H7 (cell line): ENCODE measurements at regions not wholly inside any gene's neighbourhood (a gene's known extent, or its start where the extent isn't known, plus 50 kb on each side); places are given as distances from the start of the nearest gene placed in this dataset.

Experiments
- DNase-seq: peaks from one replicate; pipeline ENCODE4 v3.0.0; 2012
- H3K27me3 ChIP-seq: 2 replicates; pipeline ENCODE4 v1.6.0; 2011; ENCODE audit warnings: mild to moderate bottlenecking, low read length; ENCODE audit not compliant: control insufficient read depth, insufficient read depth
- H3K36me3 ChIP-seq: replicated peaks from 2 replicates; pipeline ENCODE4 v1.5.1; 2011; ENCODE audit warnings: low read length; ENCODE audit not compliant: control insufficient read depth, insufficient read depth
- H3K4me3 ChIP-seq: 2 replicates; pipeline ENCODE4 v1.5.1; 2011; ENCODE audit warnings: low read depth, mild to moderate bottlenecking, control low read depth, low read length, moderate library complexity; ENCODE audit not compliant: insufficient read depth

DNA sequence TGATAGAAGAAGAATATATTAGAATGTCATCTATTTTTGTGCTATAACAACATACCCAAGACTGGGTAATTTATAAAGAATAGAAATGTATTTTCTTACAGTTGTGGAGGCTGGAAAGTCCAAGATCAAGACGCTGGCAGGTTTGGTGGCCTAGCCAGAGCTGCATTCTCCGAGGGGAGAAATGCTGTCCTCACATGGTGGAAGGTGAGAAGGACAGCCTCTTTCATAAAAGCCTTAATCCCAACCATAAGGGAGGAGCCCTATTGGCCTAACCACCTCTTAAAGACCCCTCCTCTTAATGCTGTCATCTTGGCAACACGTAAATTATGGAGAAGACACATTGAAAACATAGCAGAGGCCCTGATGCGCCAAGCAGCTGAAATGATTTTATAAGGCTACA lies 60.1 kb upstream of the KAZN start:
- Histone ChIP-seq H3K27me3 (no peaks in the 10 kb centered on the region; the same call in 1 of the 2 replicates), H3K4me3 (no peak overlapping the region), H3K36me3 (no peaks in the 10 kb centered on the region)
- no peak for DNase-seq

DNA sequence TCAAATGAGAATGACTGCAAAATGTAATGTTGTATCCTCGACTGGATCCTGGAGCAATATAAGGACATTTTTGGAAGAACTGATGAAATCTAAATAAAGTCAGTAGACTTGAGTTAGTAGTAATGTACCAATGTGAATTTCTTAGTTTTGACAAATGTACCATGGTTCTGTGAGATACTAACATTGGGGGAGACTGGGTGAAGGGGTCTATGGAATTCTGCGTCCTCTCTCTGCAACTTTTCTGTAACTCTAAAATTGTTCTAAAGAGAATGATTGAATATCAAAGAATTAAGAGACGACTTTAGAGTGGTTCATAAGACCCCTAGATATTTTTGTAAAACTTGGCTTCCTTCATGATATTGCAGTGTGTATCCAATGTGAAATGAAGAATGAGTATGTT lies 59.2 kb upstream of the KAZN start:
- H3K36me3 ChIP-seq: no peaks in the 10 kb centered on the region
- DNase-seq: no peak
- H3K4me3 ChIP-seq: no peak overlapping the region
- H3K27me3 ChIP-seq: no peaks in the 10 kb centered on the region; the same call in 1 of the 2 replicates

DNA sequence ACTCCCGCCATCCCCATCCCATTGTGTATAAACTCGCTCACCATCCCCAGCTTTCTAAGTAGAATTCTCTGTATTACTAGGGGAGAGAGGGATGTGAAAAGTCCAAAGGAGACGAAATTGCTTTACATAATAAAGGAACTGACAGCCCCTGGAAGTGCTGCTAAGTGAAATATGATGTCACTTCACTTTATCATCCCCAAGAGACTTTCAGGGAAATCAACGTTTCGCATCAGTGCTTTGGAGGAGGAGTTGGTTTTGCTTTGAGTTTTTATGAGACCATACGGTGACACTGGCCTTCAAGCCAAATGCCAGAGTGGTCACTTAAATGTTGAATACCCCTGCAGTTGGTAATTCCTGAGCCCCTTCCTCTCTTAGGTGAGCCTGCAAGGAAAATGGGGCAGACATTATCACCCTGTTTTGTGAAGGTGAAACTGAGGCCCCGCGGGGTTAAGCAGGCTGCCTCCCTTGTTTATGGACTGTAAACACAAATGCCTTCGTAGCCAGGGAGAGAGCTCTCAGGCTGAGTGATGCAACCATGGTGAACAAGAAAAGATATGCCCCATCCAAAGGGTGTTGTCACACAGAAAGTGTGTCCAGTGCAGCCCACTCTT lies 58.4 kb upstream of the KAZN start:
- DNase-seq: no peak
- no peaks in the 10 kb centered on the region for H3K36me3 ChIP-seq
- no peaks in the 10 kb centered on the region; the same call in 1 of the 2 replicates for H3K27me3 ChIP-seq
- H3K4me3 ChIP-seq: no peak overlapping the region

DNA sequence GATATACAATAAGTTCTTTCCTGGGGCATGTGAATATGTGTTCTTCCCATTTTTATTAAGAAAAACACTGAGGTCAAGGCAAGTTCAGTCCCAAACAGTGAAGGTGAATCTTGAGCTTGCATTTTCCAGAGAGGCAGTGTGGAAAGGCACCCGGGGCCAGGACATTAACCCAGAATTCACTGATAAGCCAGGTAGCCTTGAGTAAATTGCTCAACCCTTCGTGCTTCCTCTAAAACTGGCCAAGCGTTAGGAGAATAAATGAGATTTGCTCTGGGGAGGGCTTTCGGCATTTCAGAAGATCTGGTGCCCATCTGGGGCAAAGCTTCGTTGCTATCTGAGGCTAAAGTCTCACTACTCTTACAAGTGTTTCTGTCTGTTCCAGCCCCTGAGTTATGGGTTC lies 57.1 kb upstream of the KAZN start:
- no peak for DNase-seq
- no peak overlapping the region for H3K4me3 ChIP-seq
- H3K36me3 ChIP-seq: no peaks in the 10 kb centered on the region
- H3K27me3 ChIP-seq: no peaks in the 10 kb centered on the region; the same call in 1 of the 2 replicates

DNA sequence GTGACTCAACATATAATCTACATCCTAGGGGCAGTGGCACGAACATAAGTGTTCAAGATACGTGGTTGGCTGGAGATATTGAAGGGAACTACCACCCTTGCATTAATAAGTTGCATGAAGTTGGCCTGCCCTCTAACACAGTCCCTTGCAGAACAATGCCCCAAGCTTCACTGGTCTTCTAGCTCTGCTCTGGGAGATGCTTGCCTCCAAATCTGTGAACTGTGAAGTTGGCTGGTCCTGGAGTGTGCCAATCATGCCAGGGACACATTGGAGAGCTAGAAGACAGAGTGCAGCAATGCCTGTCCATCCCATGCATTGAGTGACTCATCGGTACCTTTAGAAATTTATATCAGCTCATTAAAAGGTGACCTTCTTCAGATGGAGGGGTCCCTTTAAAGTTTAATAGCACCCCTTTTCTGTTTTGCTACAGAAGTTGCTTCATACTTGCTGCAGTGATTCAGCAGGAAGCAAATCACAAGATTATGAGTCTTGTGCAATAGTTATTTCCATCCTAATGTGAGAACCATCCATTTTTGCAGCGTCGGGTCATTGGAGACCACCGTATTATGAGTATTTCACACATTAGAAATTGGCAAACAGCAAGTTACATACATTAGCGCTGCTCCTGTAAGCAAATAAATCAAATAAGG lies 55.2 kb upstream of the KAZN start:
- Histone ChIP-seq H3K27me3 (no peaks in the 10 kb centered on the region; the same call in 1 of the 2 replicates), H3K4me3 (no peak overlapping the region), H3K36me3 (no peaks in the 10 kb centered on the region)
- DNase-seq: no peak

DNA sequence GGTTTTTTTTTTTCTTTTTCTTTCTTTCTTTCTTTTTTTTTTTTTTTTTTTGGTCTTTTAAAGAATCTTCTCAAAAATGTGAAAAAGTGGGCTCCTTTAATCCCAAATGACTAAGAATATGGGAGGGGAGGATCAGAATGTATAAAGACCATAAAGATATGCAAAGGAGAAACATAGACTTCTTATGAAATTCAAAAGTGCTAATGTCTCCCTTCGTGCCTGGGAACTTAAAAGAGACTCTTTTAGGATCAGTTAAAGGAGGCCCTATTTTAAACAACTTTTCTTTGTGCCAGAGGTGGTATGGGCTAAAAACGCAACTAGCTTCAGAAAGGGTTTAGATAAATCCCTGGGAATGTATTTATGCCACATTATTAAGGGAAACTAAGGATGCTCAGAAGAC lies 54.2 kb upstream of the KAZN start:
- no peak overlapping the region for H3K4me3 ChIP-seq
- no peaks in the 10 kb centered on the region for H3K36me3 ChIP-seq
- DNase-seq: no peak
- H3K27me3 ChIP-seq: no peaks in the 10 kb centered on the region; the same call in 1 of the 2 replicates

DNA sequence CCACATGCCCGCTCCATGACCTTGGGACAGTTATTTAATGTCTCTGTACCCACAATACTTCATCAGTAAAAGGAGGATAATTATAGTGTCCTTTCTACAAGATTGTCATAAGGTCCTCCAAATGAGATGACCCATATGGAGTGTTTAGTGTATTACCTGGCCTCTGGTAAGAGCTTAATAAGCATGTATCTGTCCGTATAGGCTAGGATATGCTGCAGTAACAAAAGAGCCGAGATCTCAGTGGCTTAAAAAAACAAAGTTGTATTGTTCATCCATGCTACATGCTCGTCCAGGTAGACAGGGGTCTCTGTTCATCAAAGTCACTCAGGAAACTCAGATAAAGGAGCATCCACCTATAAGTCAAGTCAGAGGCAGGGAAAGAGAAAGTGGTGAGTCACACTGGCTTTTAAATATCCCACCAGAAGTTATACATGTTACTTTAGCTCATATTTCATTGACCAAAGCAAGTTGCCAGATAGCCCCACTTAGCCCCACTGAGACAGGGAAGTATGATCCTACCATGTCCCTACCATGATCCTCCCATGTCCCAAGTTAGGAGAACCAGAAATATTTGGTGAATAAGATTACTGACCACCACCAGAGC lies 53.0 kb upstream of the KAZN start:
- no peaks in the 10 kb centered on the region; the same call in 1 of the 2 replicates for H3K27me3 ChIP-seq
- no peaks in the 10 kb centered on the region for H3K36me3 ChIP-seq
- no peak overlapping the region for H3K4me3 ChIP-seq
- no peak for DNase-seq

DNA sequence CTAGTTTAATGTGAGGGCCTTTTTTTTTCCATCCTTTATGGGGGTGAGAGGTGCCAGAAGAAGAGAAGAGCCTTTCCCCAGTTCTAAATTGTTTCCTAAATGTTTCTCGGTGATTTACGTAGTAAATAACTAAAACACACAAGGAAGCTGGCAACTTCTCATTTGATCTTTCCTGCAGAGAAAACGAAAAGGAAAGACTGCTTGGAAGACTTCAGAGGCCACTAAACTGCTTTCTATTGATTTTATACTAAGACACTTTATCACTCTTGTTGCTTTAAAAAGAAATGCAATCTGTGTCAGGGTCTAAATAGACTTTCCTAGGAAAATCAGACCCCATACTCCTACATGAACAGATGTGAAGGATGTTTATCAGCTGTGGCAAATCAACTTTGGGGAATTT lies 52.1 kb upstream of the KAZN start:
- no peaks in the 10 kb centered on the region; the same call in 1 of the 2 replicates for H3K27me3 ChIP-seq

More for the DNA sequence above, 52.1 kb upstream of the KAZN start:
- DNase-seq: no peak
- no peaks in the 10 kb centered on the region for H3K36me3 ChIP-seq
- H3K4me3 ChIP-seq: no peak overlapping the region
